BJ (cell line): ENCODE measurements at regions not wholly inside any gene's neighbourhood (a gene's known extent, or its start where the extent isn't known, plus 50 kb on each side); places are given as distances from the start of the nearest gene placed in this dataset.

ENCODE experiments used
- CTCF ChIA-PET: fragments of 350-600 bp; formaldehyde crosslinking; extraction: SDS; loops from one replicate; lab custom pipeline; 2021; ENCODE audit warnings: antibody characterized with exemption, inconsistent platforms; lab: Yijun Ruan, JAX
- POLR2A ChIA-PET: fragments of 300-600 bp; sonication (Branson Sonifier 250); formaldehyde crosslinking; extraction: SDS; loops from one replicate; lab custom pipeline; 2021; ENCODE audit warnings: antibody characterized with exemption; lab: Charles Lee
- DNase-seq: peaks from one replicate; pipeline ENCODE4 v3.0.0-alpha.2; 2011; ENCODE audit warnings: low read depth
- H3K27me3 ChIP-seq: 2 replicates; pipeline ENCODE4 v1.6.0; 2011; ENCODE audit warnings: low read length; ENCODE audit not compliant: control insufficient read depth, insufficient read depth
- H3K36me3 ChIP-seq: 2 replicates; pipeline ENCODE4 v1.5.1; 2011; ENCODE audit warnings: low read length; ENCODE audit not compliant: control insufficient read depth, insufficient read depth
- H3K4me3 ChIP-seq: 2 replicates; pipeline ENCODE4 v1.5.1; 2011; ENCODE audit warnings: low read depth, mild to moderate bottlenecking, control low read depth, low read length
- CTCF ChIP-seq: IDR thresholded peaks from 2 replicates; pipeline ENCODE4 v1.5.1; 2011; ENCODE audit warnings: low read depth, mild to moderate bottlenecking, control low read depth, inconsistent platforms, low read length, moderate library complexity; ENCODE audit not compliant: insufficient read depth

GRCh38 chr12:43102546-43103264 is 449.3 kb downstream of the ADAMTS20 start:
- Histone ChIP-seq H3K4me3 (no peak overlapping the region), H3K27me3 (no peaks in the 10 kb centered on the region), H3K36me3 (no peaks in the 10 kb centered on the region)
- no peak for TF ChIP-seq CTCF
- ChIA-PET CTCF (interaction anchor here (1.2 kb wide), 1 partner anchor 18 kb away, joined by 3 read pairs; no protein-coding TSS in a partner anchor), POLR2A (no interaction called here)
- DNase-seq = no peak

- no peak for DNase-seq
- Histone ChIP-seq H3K4me3 (no peak overlapping the region), H3K27me3 (no peaks in the 10 kb centered on the region), H3K36me3 (no peaks in the 10 kb centered on the region)
- CTCF ChIA-PET = no interaction called here
- POLR2A ChIA-PET = no interaction called here
- no peak for TF ChIP-seq CTCF
These were observed 451.8 kb downstream of the ADAMTS20 start for GRCh38 chr12:43100231-43100630.

- ChIA-PET CTCF (no interaction called here), POLR2A (no interaction called here)
- TF ChIP-seq CTCF = no peak
- Histone ChIP-seq H3K27me3 (no peaks in the 10 kb centered on the region), H3K4me3 (no peak overlapping the region), H3K36me3 (no peaks in the 10 kb centered on the region)
- no peak for DNase-seq
These were observed 452.3 kb downstream of the ADAMTS20 start for GRCh38 chr12:43099691-43100163.

- POLR2A ChIA-PET = interaction anchor here (0.7 kb wide), 1 partner anchor 44 kb away, joined by 3 read pairs; no protein-coding TSS in a partner anchor
- CTCF ChIA-PET = interaction anchor here (0.7 kb wide), 1 partner anchor 19 kb away, joined by 3 read pairs; no protein-coding TSS in a partner anchor
- no peaks in the 10 kb centered on the region for H3K27me3 ChIP-seq
These were observed 453.0 kb downstream of the ADAMTS20 start for GRCh38 chr12:43098766-43099550.

More at GRCh38 chr12:43098766-43099550, 453.0 kb downstream of the ADAMTS20 start:
- H3K36me3 ChIP-seq = no peaks in the 10 kb centered on the region
- no peak for TF ChIP-seq CTCF
- no peak overlapping the region for H3K4me3 ChIP-seq
- DNase-seq = no peak
